ENCODE measurements at regions not wholly inside any gene's neighbourhood (a gene's known extent, or its start where the extent isn't known, plus 50 kb on each side); places are given as distances from the start of the nearest gene placed in this dataset.

- Histone ChIP-seq H3K4me1 (ENCODE audit: low read depth, poor library complexity, severe bottlenecking) (no peaks in the 10 kb centered on the region), H3K9ac (no peak overlapping the region), H3K79me2 (ENCODE audit: insufficient read depth, low read depth) (no peaks in the 10 kb centered on the region), H3K27me3 (ENCODE audit: insufficient read depth, low read depth) (peaks cover 3% of the 10 kb centered on the region; the same call in 1 of the 2 replicates), H3K4me2 (no peak overlapping the region), H3K27ac (no peak overlapping the region), H3K4me3 (IDR thresholded peaks at IDR 0.05; ENCODE audit: insufficient read depth, low read depth, low read length) (no peak overlapping the region), H2AFZ (ENCODE audit: low read depth) (no peak overlapping the region), H3K36me3 (ENCODE audit: insufficient read depth) (no peaks in the 10 kb centered on the region), H4K20me1 (ENCODE audit: insufficient read depth) (no peaks in the 10 kb centered on the region)
- TF ChIP-seq CTCF (conservative IDR thresholded peaks at IDR 0.05; ENCODE audit: low read depth, low read length): no peak
Observed at GRCh38 chr1:17978016-17978415, 129.6 kb upstream of the IGSF21 start.

GRCh38 chr1:17979815-17980214 lies 127.8 kb upstream of the IGSF21 start:
- H3K4me3 ChIP-seq (IDR thresholded peaks at IDR 0.05; ENCODE audit: insufficient read depth, low read depth, low read length): no peak overlapping the region
- H3K79me2 ChIP-seq (ENCODE audit: insufficient read depth, low read depth): no peaks in the 10 kb centered on the region
- no peak overlapping the region for H3K4me2 ChIP-seq
- no peak overlapping the region for H3K9ac ChIP-seq
- no peaks in the 10 kb centered on the region for H3K27me3 ChIP-seq (ENCODE audit: insufficient read depth, low read depth)
- no peak for TF ChIP-seq CTCF (conservative IDR thresholded peaks at IDR 0.05; ENCODE audit: low read depth, low read length)
- no peak overlapping the region for H2AFZ ChIP-seq (ENCODE audit: low read depth)
- H3K36me3 ChIP-seq (ENCODE audit: insufficient read depth): no peaks in the 10 kb centered on the region
- H3K4me1 ChIP-seq (ENCODE audit: low read depth, poor library complexity, severe bottlenecking): no peaks in the 10 kb centered on the region
- H3K27ac ChIP-seq: no peak overlapping the region
- no peaks in the 10 kb centered on the region for H4K20me1 ChIP-seq (ENCODE audit: insufficient read depth)

GRCh38 chr1:17982197-17982596 lies 125.4 kb upstream of the IGSF21 start:
- H3K27me3 ChIP-seq (ENCODE audit: insufficient read depth, low read depth): no peaks in the 10 kb centered on the region
- H3K27ac ChIP-seq: no peak overlapping the region
- no peaks in the 10 kb centered on the region for H4K20me1 ChIP-seq (ENCODE audit: insufficient read depth)
- no peak overlapping the region for H3K9ac ChIP-seq
- H3K79me2 ChIP-seq (ENCODE audit: insufficient read depth, low read depth): no peaks in the 10 kb centered on the region
- no peak overlapping the region for H2AFZ ChIP-seq (ENCODE audit: low read depth)
- H3K36me3 ChIP-seq (ENCODE audit: insufficient read depth): no peaks in the 10 kb centered on the region
- H3K4me1 ChIP-seq (ENCODE audit: low read depth, poor library complexity, severe bottlenecking): no peaks in the 10 kb centered on the region
- no peak for TF ChIP-seq CTCF (conservative IDR thresholded peaks at IDR 0.05; ENCODE audit: low read depth, low read length)
- H3K4me2 ChIP-seq: no peak overlapping the region
- H3K4me3 ChIP-seq (IDR thresholded peaks at IDR 0.05; ENCODE audit: insufficient read depth, low read depth, low read length): no peak overlapping the region

- no peak overlapping the region for H2AFZ ChIP-seq (ENCODE audit: low read depth)
- H3K79me2 ChIP-seq (ENCODE audit: insufficient read depth, low read depth): no peaks in the 10 kb centered on the region
- H3K27me3 ChIP-seq (ENCODE audit: insufficient read depth, low read depth): no peaks in the 10 kb centered on the region
Observed at GRCh38 chr1:17984583-17984982, 123.0 kb upstream of the IGSF21 start.

More at GRCh38 chr1:17984583-17984982, 123.0 kb upstream of the IGSF21 start:
- Histone ChIP-seq H3K4me1 (ENCODE audit: low read depth, poor library complexity, severe bottlenecking) (no peaks in the 10 kb centered on the region), H4K20me1 (ENCODE audit: insufficient read depth) (no peaks in the 10 kb centered on the region), H3K9ac (no peak overlapping the region), H3K36me3 (ENCODE audit: insufficient read depth) (no peaks in the 10 kb centered on the region), H3K4me3 (IDR thresholded peaks at IDR 0.05; ENCODE audit: insufficient read depth, low read depth, low read length) (no peak overlapping the region), H3K27ac (no peak overlapping the region), H3K4me2 (no peak overlapping the region)
- peak; percentile 76 for TF ChIP-seq CTCF (conservative IDR thresholded peaks at IDR 0.05; ENCODE audit: low read depth, low read length)
